WTC11 (cell line): ENCODE measurements at regions not wholly inside any gene's neighbourhood (a gene's known extent, or its start where the extent isn't known, plus 50 kb on each side); places are given as distances from the start of the nearest gene placed in this dataset.

Source experiments
- ATAC-seq: fragments of 200-7000 bp; cut with Tn5 transposase; 2 replicates; pipeline ENCODE4 v1.10.0; 2021; ENCODE audit warnings: mild to moderate bottlenecking, moderate library complexity
- CTCF ChIA-PET: fragments of 300-600 bp; sonication (Branson Sonifier 250); formaldehyde crosslinking; loops from one replicate; lab custom pipeline; 2021; ENCODE audit warnings: antibody characterized with exemption; lab: Charles Lee
- POLR2A ChIA-PET: fragments of 350-600 bp; sonication (Branson Sonifier 250); formaldehyde crosslinking; loops from one replicate; lab custom pipeline; 2021; ENCODE audit warnings: antibody characterized with exemption; lab: Charles Lee
- DNase-seq: peaks from one replicate; pipeline ENCODE4 v3.0.0; 2021; ENCODE audit warnings: low spot score
- H3K27ac Mint-ChIP-seq: 2 replicates; pipeline ENCODE4 v1.8.0; 2021; ENCODE audit warnings: mixed read lengths
- H3K27me3 Mint-ChIP-seq: 2 replicates; pipeline ENCODE4 v1.8.0; 2021; ENCODE audit warnings: low read depth, mild to moderate bottlenecking, moderate library complexity, mixed read lengths
- H3K36me3 Mint-ChIP-seq: 2 replicates; pipeline ENCODE4 v1.8.0; 2021; ENCODE audit warnings: mixed read lengths
- H3K4me1 Mint-ChIP-seq: 2 replicates; pipeline ENCODE4 v1.8.0; 2022; ENCODE audit warnings: mixed read lengths
- H3K4me3 Mint-ChIP-seq: 2 replicates; pipeline ENCODE4 v1.8.0; 2021; ENCODE audit warnings: mild to moderate bottlenecking, moderate library complexity, mixed read lengths
- H3K9me3 Mint-ChIP-seq: 2 replicates; pipeline ENCODE4 v1.8.0; 2021; ENCODE audit warnings: mixed read lengths
- ATF2 ChIP-seq: sonication (generic); formaldehyde crosslinking; IDR thresholded peaks from 2 replicates; pipeline ENCODE4 v1.8.1; 2022; ENCODE audit warnings: low read depth, missing genetic modification reagents, borderline replicate concordance
- CBFB ChIP-seq: sonication (generic); formaldehyde crosslinking; IDR thresholded peaks from 2 replicates; pipeline ENCODE4 v1.8.1; 2022; ENCODE audit warnings: mild to moderate bottlenecking, low read depth, missing genetic modification reagents
- CDX4 ChIP-seq: fragments of 250-450 bp; sonication (Bioruptor Pico); IDR thresholded peaks from 2 replicates; pipeline ENCODE4 v1.9.0; 2021; ENCODE audit warnings: moderate library complexity, mild to moderate bottlenecking, inconsistent platforms, borderline replicate concordance
- CREB1 ChIP-seq: sonication (generic); formaldehyde crosslinking; IDR thresholded peaks from 2 replicates; pipeline ENCODE4 v1.8.0; 2023; ENCODE audit warnings: mild to moderate bottlenecking, missing genetic modification reagents
- E2F5 ChIP-seq: sonication (generic); formaldehyde crosslinking; IDR thresholded peaks from 2 replicates; pipeline ENCODE4 v1.8.1; 2022; ENCODE audit warnings: mild to moderate bottlenecking, moderate library complexity, missing genetic modification reagents
- ETV6 ChIP-seq: sonication (generic); formaldehyde crosslinking; IDR thresholded peaks from 2 replicates; pipeline ENCODE4 v1.8.1; 2022; ENCODE audit warnings: mild to moderate bottlenecking, missing genetic modification reagents
- FOXP4 ChIP-seq: sonication (generic); formaldehyde crosslinking; IDR thresholded peaks from 2 replicates; pipeline ENCODE4 v1.8.0; 2022; ENCODE audit warnings: mild to moderate bottlenecking, missing genetic modification reagents
- GTF2I ChIP-seq: fragments of 250-450 bp; sonication (Bioruptor Pico); conservative IDR thresholded peaks from 2 replicates; pipeline ENCODE4 v1.4.0; 2021; ENCODE audit warnings: mild to moderate bottlenecking
- JUN ChIP-seq: sonication (generic); formaldehyde crosslinking; IDR thresholded peaks from 2 replicates; pipeline ENCODE4 v1.8.0; 2023; ENCODE audit warnings: mild to moderate bottlenecking, missing genetic modification reagents
- KAT7 ChIP-seq: sonication (generic); formaldehyde crosslinking; IDR thresholded peaks from 2 replicates; pipeline ENCODE4 v1.8.1; 2023; ENCODE audit warnings: missing genetic modification reagents, mild to moderate bottlenecking, borderline replicate concordance
- MXD4 ChIP-seq: fragments of 250-450 bp; sonication (Bioruptor Pico); IDR thresholded peaks from 2 replicates; pipeline ENCODE4 v1.8.0; 2021; ENCODE audit warnings: mild to moderate bottlenecking, moderate library complexity, borderline replicate concordance
- MYBL2 ChIP-seq: sonication (generic); formaldehyde crosslinking; IDR thresholded peaks from 2 replicates; pipeline ENCODE4 v1.8.1; 2023; ENCODE audit warnings: mild to moderate bottlenecking, moderate library complexity, missing genetic modification reagents
- NFYB ChIP-seq: sonication (generic); formaldehyde crosslinking; conservative IDR thresholded peaks from 2 replicates; pipeline ENCODE4 v1.8.0; 2022; ENCODE audit warnings: low read depth, missing genetic modification reagents
- NR1H2 ChIP-seq: sonication (generic); formaldehyde crosslinking; IDR thresholded peaks from 2 replicates; pipeline ENCODE4 v1.9.0; 2021; ENCODE audit warnings: mild to moderate bottlenecking, moderate library complexity, missing genetic modification reagents
- OVOL2 ChIP-seq: fragments of 250-450 bp; sonication (Bioruptor Pico); IDR thresholded peaks from 2 replicates; pipeline ENCODE4 v1.9.0; 2021; ENCODE audit warnings: mild to moderate bottlenecking, borderline replicate concordance
- SP1 ChIP-seq: sonication (generic); formaldehyde crosslinking; conservative IDR thresholded peaks from 2 replicates; pipeline ENCODE4 v1.8.1; 2022; ENCODE audit warnings: missing genetic modification reagents
- TEAD4 ChIP-seq: sonication (generic); formaldehyde crosslinking; IDR thresholded peaks from 2 replicates; pipeline ENCODE4 v1.8.0; 2022; ENCODE audit warnings: mild to moderate bottlenecking, missing genetic modification reagents
- ZNF121 ChIP-seq: sonication (generic); formaldehyde crosslinking; IDR thresholded peaks from 2 replicates; pipeline ENCODE4 v1.8.0; 2023; ENCODE audit warnings: missing genetic modification reagents
- ZNF219 ChIP-seq: sonication (generic); formaldehyde crosslinking; IDR thresholded peaks from 2 replicates; pipeline ENCODE4 v1.8.0; 2023; ENCODE audit warnings: missing genetic modification reagents, mild to moderate bottlenecking, borderline replicate concordance
- ZNF317 ChIP-seq: sonication (generic); formaldehyde crosslinking; IDR thresholded peaks from 2 replicates; pipeline ENCODE4 v1.8.1; 2023; ENCODE audit warnings: low read depth, mild to moderate bottlenecking, moderate library complexity, missing genetic modification reagents, borderline replicate concordance
- ZNF425 ChIP-seq: fragments of 250-450 bp; sonication (Bioruptor Pico); conservative IDR thresholded peaks from 2 replicates; pipeline ENCODE4 v1.9.0; 2021; ENCODE audit warnings: mild to moderate bottlenecking
- ZNF532 ChIP-seq: fragments of 250-450 bp; sonication (Bioruptor Pico); IDR thresholded peaks from 2 replicates; pipeline ENCODE4 v1.9.0; 2021; ENCODE audit warnings: mild to moderate bottlenecking, borderline replicate concordance
- ZNF671 ChIP-seq: fragments of 250-450 bp; sonication (Bioruptor Pico); IDR thresholded peaks from 2 replicates; pipeline ENCODE4 v1.8.0; 2021; ENCODE audit warnings: mild to moderate bottlenecking
- ZSCAN18 ChIP-seq: fragments of 250-450 bp; sonication (Bioruptor Pico); IDR thresholded peaks from 2 replicates; pipeline ENCODE4 v2.1.2; 2022; ENCODE audit warnings: mild to moderate bottlenecking, moderate library complexity

GRCh38 chr3:82202269-82202668, 440.8 kb upstream of the GBE1 start:
- H3K9me3 Mint-ChIP-seq, result peaks cover 5% of the 10 kb centered on the region
- no peak overlapping the region for H3K4me3 Mint-ChIP-seq
- CTCF ChIA-PET, result no interaction called here
- DNase-seq (no peak), ATAC-seq (no peak)
- H3K4me1 Mint-ChIP-seq, result 0 out of 2 replicates have a peak, but pooled peaks cover 3% of the 10 kb centered on the region
- H3K27me3 Mint-ChIP-seq, result no peaks in the 10 kb centered on the region
- POLR2A ChIA-PET, result no interaction called here
- no peaks in the 10 kb centered on the region for H3K36me3 Mint-ChIP-seq
- TF ChIP-seq ZSCAN18 (CRISPR knock-in tag) (no peak), FOXP4 (CRISPR knock-in tag) (no peak), GTF2I (CRISPR knock-in tag) (no peak), SP1 (no peak), ZNF219 (CRISPR knock-in tag) (no peak), ZNF532 (CRISPR knock-in tag) (no peak)
- H3K27ac Mint-ChIP-seq, result no peak overlapping the region

GRCh38 chr3:82201316-82201715, 439.9 kb upstream of the GBE1 start:
- Mint-ChIP-seq H3K4me3 (no peak overlapping the region), H3K27ac (no peak overlapping the region), H3K27me3 (no peaks in the 10 kb centered on the region), H3K9me3 (peaks cover 5% of the 10 kb centered on the region), H3K36me3 (no peaks in the 10 kb centered on the region), H3K4me1 (0 out of 2 replicates have a peak, but pooled peaks cover 3% of the 10 kb centered on the region)
- DNase-seq (no peak), ATAC-seq (no peak)
- POLR2A ChIA-PET, result no interaction called here
- CTCF ChIA-PET, result no interaction called here
- TF ChIP-seq OVOL2, result no peak
- TF ChIP-seq CREB1 (CRISPR knock-in tag), result no peak
- TF ChIP-seq ZNF671, result no peak
- TF ChIP-seq KAT7 (CRISPR knock-in tag), result no peak
- no peak for TF ChIP-seq ZNF317 (CRISPR knock-in tag)
- no peak for TF ChIP-seq ZNF425 (CRISPR knock-in tag)
- TF ChIP-seq NR1H2, result no peak
- no peak for TF ChIP-seq TEAD4 (CRISPR knock-in tag)
- TF ChIP-seq CDX4, result no peak
- TF ChIP-seq JUN (CRISPR knock-in tag), result no peak
- TF ChIP-seq CBFB (CRISPR knock-in tag), result no peak
- no peak for TF ChIP-seq NFYB (CRISPR knock-in tag)
- no peak for TF ChIP-seq MXD4 (CRISPR knock-in tag)
- no peak for TF ChIP-seq ATF2 (CRISPR knock-in tag)
- TF ChIP-seq ZNF121 (CRISPR knock-in tag), result no peak
- TF ChIP-seq E2F5 (CRISPR knock-in tag), result no peak
- no peak for TF ChIP-seq MYBL2 (CRISPR knock-in tag)
- no peak for TF ChIP-seq ETV6
- no peak for TF ChIP-seq GTF2I (CRISPR knock-in tag)
